ENCODE measurements at regions not wholly inside any gene's neighbourhood (a gene's known extent, or its start where the extent isn't known, plus 50 kb on each side); places are given as distances from the start of the nearest gene placed in this dataset.

DNA sequence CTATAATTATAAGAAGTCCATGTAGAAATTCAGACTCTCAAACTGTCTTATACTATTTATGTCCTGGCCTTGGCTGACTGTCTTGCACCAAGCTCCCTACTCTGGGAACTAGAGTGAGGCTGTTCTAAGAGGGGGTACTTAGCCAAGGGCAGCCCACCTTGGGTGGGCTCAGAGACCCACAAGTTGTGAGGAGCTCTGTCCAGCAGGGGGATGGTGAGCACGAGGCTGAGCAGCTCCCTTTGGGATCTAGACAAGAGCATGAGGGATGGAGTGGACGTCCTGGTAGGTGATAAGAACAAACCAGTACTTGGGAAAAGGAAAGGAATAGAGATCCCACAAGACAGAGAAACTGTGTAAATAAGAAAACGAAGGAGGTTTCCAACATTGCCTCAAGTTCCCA lies 127.1 kb upstream of the SLC44A3 start:
- CTCF ChIA-PET, result interaction anchor here (0.5 kb wide), 1 partner anchor 110 kb away, joined by 3 read pairs; no protein-coding TSS in a partner anchor

DNA sequence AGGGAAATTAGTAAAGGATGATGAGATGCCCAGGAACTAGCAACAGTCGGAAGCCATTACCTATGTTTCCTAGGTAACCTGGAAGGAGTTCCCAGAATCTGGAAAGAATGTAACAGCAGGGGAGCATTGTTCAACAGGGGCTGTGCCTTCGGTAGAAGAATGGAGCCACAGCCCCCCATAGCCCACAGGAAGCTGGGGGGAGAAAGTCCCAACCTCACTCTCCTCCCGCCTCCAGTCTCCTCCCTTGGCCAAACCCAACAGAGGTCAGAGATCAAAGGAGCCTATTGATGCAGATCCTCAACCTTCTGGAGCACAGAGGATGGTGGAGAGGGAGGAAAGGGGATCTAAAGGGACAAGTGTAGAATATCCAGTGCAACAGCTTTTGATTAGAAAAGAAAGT lies 131.5 kb upstream of the SLC44A3 start:
- CTCF ChIA-PET, result no interaction called here
- intact Hi-C loops (cut with micrococcal nuclease; ENCODE audit: unreplicated experiment), result no loop called here
- BruUV-seq (replicated peaks), result no TSS peak
- no peaks in the 10 kb centered on the region for H3K36me3 Mint-ChIP-seq (ENCODE audit: insufficient read depth, unreplicated experiment)
- peaks cover 8% of the 10 kb centered on the region for H3K9me3 Mint-ChIP-seq (ENCODE audit: low read depth, unreplicated experiment)
- H3K27me3 Mint-ChIP-seq (ENCODE audit: unreplicated experiment), result no peaks in the 10 kb centered on the region
- H3K4me3 Mint-ChIP-seq (ENCODE audit: low read depth, unreplicated experiment), result no peak overlapping the region
- TF ChIP-seq, protein P1, sequence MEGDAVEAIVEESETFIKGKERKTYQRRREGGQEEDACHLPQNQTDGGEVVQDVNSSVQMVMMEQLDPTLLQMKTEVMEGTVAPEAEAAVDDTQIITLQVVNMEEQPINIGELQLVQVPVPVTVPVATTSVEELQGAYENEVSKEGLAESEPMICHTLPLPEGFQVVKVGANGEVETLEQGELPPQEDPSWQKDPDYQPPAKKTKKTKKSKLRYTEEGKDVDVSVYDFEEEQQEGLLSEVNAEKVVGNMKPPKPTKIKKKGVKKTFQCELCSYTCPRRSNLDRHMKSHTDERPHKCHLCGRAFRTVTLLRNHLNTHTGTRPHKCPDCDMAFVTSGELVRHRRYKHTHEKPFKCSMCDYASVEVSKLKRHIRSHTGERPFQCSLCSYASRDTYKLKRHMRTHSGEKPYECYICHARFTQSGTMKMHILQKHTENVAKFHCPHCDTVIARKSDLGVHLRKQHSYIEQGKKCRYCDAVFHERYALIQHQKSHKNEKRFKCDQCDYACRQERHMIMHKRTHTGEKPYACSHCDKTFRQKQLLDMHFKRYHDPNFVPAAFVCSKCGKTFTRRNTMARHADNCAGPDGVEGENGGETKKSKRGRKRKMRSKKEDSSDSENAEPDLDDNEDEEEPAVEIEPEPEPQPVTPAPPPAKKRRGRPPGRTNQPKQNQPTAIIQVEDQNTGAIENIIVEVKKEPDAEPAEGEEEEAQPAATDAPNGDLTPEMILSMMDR (IDR thresholded peaks at IDR 0.05; ENCODE audit: unreplicated experiment), result no peak
- peaks cover 2% of the 10 kb centered on the region for H3K4me1 Mint-ChIP-seq (ENCODE audit: low read depth, unreplicated experiment)
- no peak for DNase-seq
- H3K27ac Mint-ChIP-seq (ENCODE audit: unreplicated experiment), result no peak overlapping the region

More for the DNA sequence above, 127.1 kb upstream of the SLC44A3 start:
- H3K4me3 Mint-ChIP-seq (ENCODE audit: low read depth, unreplicated experiment), result no peak overlapping the region
- H3K27me3 Mint-ChIP-seq (ENCODE audit: unreplicated experiment), result no peaks in the 10 kb centered on the region
- intact Hi-C loops (cut with micrococcal nuclease; ENCODE audit: unreplicated experiment), result no loop called here
- H3K9me3 Mint-ChIP-seq (ENCODE audit: low read depth, unreplicated experiment), result peaks cover 4% of the 10 kb centered on the region
- no TSS peak for BruUV-seq (replicated peaks)
- no peak overlapping the region for H3K27ac Mint-ChIP-seq (ENCODE audit: unreplicated experiment)
- DNase-seq, result no peak
- TF ChIP-seq, protein P1 (IDR thresholded peaks at IDR 0.05; ENCODE audit: unreplicated experiment), result no peak
- peaks cover 17% of the 10 kb centered on the region for H3K4me1 Mint-ChIP-seq (ENCODE audit: low read depth, unreplicated experiment)
- no peaks in the 10 kb centered on the region for H3K36me3 Mint-ChIP-seq (ENCODE audit: insufficient read depth, unreplicated experiment)

DNA sequence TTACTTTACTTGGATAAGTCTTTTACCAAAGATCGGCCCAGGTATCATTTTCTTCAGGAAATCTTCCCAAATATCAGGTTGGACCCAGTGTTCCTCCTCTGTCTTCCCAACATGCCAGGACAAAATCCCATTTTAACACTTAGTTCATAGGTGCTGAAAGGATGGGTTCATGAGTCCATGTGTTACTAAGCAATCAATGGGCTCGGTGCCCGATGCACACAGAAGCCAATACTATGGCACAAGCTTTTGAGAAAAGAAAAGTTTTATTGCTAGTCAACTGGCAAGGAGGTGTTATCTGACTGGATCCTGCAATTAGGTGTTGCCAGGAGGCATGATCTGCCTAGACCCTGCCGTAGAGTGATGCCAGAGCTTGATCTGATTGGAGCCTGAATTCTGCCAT lies 133.3 kb upstream of the SLC44A3 start:
- H3K4me1 Mint-ChIP-seq (ENCODE audit: low read depth, unreplicated experiment), result no peaks in the 10 kb centered on the region
- no peaks in the 10 kb centered on the region for H3K27me3 Mint-ChIP-seq (ENCODE audit: unreplicated experiment)
- peaks cover 8% of the 10 kb centered on the region for H3K9me3 Mint-ChIP-seq (ENCODE audit: low read depth, unreplicated experiment)
- H3K27ac Mint-ChIP-seq (ENCODE audit: unreplicated experiment), result no peak overlapping the region
- BruUV-seq (replicated peaks), result no TSS peak
- CTCF ChIA-PET, result no interaction called here
- H3K4me3 Mint-ChIP-seq (ENCODE audit: low read depth, unreplicated experiment), result no peak overlapping the region
- TF ChIP-seq, protein P1 (IDR thresholded peaks at IDR 0.05; ENCODE audit: unreplicated experiment), result no peak
- intact Hi-C loops (cut with micrococcal nuclease; ENCODE audit: unreplicated experiment), result no loop called here
- no peaks in the 10 kb centered on the region for H3K36me3 Mint-ChIP-seq (ENCODE audit: insufficient read depth, unreplicated experiment)
- DNase-seq, result no peak

DNA sequence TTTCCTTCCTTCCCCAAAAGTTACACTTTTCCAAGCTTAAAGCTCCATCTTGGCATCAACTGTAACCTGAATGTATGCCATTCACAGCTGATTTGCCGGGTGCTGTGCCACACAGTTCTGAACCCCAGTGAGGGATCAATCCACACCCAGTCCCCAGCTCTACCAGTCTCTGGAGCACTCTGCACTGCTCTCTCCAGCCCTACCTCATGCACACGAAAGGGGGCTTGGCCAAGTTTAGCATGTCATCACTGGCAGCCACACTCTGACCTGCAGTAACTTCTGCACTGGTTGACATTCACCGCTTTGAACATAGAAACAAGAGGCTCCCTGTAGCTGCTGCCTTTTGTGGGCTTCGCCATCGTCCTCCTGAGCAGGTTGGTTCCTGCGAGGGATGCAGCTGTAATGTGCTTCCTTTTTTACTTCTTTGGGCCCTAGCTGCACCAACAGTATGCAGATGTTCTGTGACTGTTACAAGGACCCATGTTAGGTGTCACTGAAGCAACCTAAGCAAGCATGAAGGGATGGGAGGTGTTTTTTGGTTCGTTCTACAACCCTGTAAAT lies 135.4 kb upstream of the SLC44A3 start:
- intact Hi-C loops (cut with micrococcal nuclease; ENCODE audit: unreplicated experiment), result no loop called here
- TF ChIP-seq, protein P1 (IDR thresholded peaks at IDR 0.05; ENCODE audit: unreplicated experiment), result no peak
- H3K27me3 Mint-ChIP-seq (ENCODE audit: unreplicated experiment), result no peaks in the 10 kb centered on the region

More for the DNA sequence above, 135.4 kb upstream of the SLC44A3 start:
- H3K9me3 Mint-ChIP-seq (ENCODE audit: low read depth, unreplicated experiment), result peaks cover 3% of the 10 kb centered on the region
- no peaks in the 10 kb centered on the region for H3K36me3 Mint-ChIP-seq (ENCODE audit: insufficient read depth, unreplicated experiment)
- CTCF ChIA-PET, result no interaction called here
- no peaks in the 10 kb centered on the region for H3K4me1 Mint-ChIP-seq (ENCODE audit: low read depth, unreplicated experiment)
- H3K27ac Mint-ChIP-seq (ENCODE audit: unreplicated experiment), result no peak overlapping the region
- no peak for DNase-seq
- BruUV-seq (replicated peaks), result no TSS peak
- H3K4me3 Mint-ChIP-seq (ENCODE audit: low read depth, unreplicated experiment), result no peak overlapping the region

Data from Calu3 (cell line).